ENCODE measurements at regions not wholly inside any gene's neighbourhood (a gene's known extent, or its start where the extent isn't known, plus 50 kb on each side); places are given as distances from the start of the nearest gene placed in this dataset.

DNA sequence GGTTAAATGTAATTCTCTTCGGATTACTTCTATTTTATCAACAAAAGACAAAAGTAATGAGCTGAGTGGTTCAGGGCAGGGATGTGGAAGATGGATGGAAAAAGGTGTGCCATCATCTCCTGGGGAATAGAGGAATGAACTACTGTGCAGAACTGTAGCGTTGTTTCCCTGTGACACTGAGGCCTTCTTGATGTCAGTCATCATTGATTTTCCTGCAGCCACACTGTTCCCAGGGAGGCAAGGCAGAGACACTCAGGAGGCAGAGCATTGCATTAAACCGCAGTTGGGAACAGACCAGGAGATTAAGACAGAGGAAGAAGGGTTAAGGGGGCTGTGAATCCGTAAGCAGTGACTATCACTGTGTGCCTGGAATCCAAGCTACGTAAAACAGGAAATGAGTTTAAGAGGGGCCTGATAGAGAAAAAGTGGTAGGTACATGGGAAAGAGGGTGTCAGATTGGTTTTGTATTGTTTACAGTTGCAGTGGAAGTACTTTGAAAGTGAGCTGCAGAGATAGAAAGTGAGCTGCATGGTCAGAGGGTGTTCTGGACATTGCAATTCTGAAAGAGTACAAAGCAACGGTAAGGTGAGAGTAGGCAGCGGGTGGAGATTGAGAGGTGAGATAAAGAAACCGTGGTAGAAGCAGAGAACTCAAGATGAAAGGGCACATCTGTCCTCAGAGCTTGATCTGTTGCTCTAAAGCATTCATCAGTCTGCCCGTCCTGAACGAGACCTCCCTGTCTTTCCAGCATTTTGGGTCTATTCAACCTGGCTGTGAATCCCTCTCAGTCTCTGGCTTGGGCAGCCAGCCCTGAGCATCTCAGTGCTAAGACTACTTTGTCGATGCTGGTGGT lies 793.4 kb upstream of the CELF4 start:
- H3K27me3 ChIP-seq (ENCODE audit: control insufficient read depth in 2 of 2, insufficient read depth in 2 of 2, low read length in 2 of 2), result no peaks in the 10 kb centered on the region
- H4K20me1 ChIP-seq (replicated peaks; ENCODE audit: control insufficient read depth, extremely low read depth, insufficient read depth, low read length), result no peaks in the 10 kb centered on the region
- no peaks in the 10 kb centered on the region for H3K36me3 ChIP-seq (ENCODE audit: control insufficient read depth in 2 of 2, extremely low read depth in 1 of 2, insufficient read depth in 2 of 2, low read length in 2 of 2)
- H3K4me3 ChIP-seq (replicated peaks in 1 of 3; ENCODE audit: insufficient read depth in 1 of 3, low read depth in 1 of 3, low read length in 3 of 3), result no peak overlapping the region
- H3K9me3 ChIP-seq (replicated peaks; ENCODE audit: control insufficient read depth, insufficient read depth, low read length), result peaks cover 4% of the 10 kb centered on the region
- H3K9me1 ChIP-seq (replicated peaks; ENCODE audit: control insufficient read depth, extremely low read depth, insufficient read depth, low read length), result no peaks in the 10 kb centered on the region
- H2AFZ ChIP-seq (ENCODE audit: low read depth, low read length), result no peak overlapping the region
- DNase-seq (ENCODE audit: low read depth, low spot score) (no peak), FAIRE-seq (no peak)
- H3K4me1 ChIP-seq (ENCODE audit: control insufficient read depth, extremely low read depth, insufficient read depth, low read length), result no peaks in the 10 kb centered on the region
- no peak overlapping the region for H3K27ac ChIP-seq (ENCODE audit: insufficient read depth, low read depth, low read length)
- H3K9ac ChIP-seq (replicated peaks; ENCODE audit: extremely low read depth, insufficient read depth, low read length), result no peak overlapping the region
- POLR2A ChIA-PET, result no interaction called here
- dilution Hi-C loops (cut with MboI; ENCODE audit: extremely low pct_ligation_motif_present, low sequenced_read_pairs), result no loop called here
- no peak for TF ChIP-seq POLR2A (IDR thresholded peaks at IDR 0.05; ENCODE audit: low read depth, low read length)
- TF ChIP-seq CTCF (IDR thresholded peaks at IDR 0.05; ENCODE audit: extremely low read depth in 1 of 2, insufficient read depth in 1 of 2, low read depth in 1 of 2, low read length in 2 of 2), result no peak
- no peak for TF ChIP-seq FOS (IDR thresholded peaks at IDR 0.05; ENCODE audit: borderline replicate concordance, insufficient read depth, low read length)
- TF ChIP-seq POLR2AphosphoS5 (IDR thresholded peaks at IDR 0.05; ENCODE audit: insufficient read depth, low read depth, low read length), result no peak
- TF ChIP-seq EZH2 (IDR thresholded peaks at IDR 0.05; ENCODE audit: borderline replicate concordance, low read depth, low read length, severe bottlenecking), result no peak
- no peak for TF ChIP-seq MAX (IDR thresholded peaks at IDR 0.05; ENCODE audit: insufficient read depth, insufficient read length)
- TF ChIP-seq GATA2 (IDR thresholded peaks at IDR 0.05; ENCODE audit: insufficient read depth, insufficient read length, low read depth, low read length), result no peak
- no peak for TF ChIP-seq MYC (IDR thresholded peaks at IDR 0.05; ENCODE audit: low read depth, low read length)
- no peak for TF ChIP-seq JUN (IDR thresholded peaks at IDR 0.05; ENCODE audit: borderline replicate concordance, insufficient read depth, insufficient read length, low read depth)
- CTCF ChIA-PET, result no interaction called here
- no TSS peak for BruUV-seq (replicated peaks)
- H3K4me2 ChIP-seq (ENCODE audit: insufficient read depth, low read length), result no peak overlapping the region
- intact Hi-C loops (cut with micrococcal nuclease), result no loop called here
- H3K79me2 ChIP-seq (ENCODE audit: control insufficient read depth, insufficient read depth, low read length), result no peaks in the 10 kb centered on the region

All from endothelial cell of umbilical vein (primary cell).